CD4-positive, alpha-beta T cell treated with Interleukin-1 beta for 1 hour (primary cell): ENCODE measurements at regions not wholly inside any gene's neighbourhood (a gene's known extent, or its start where the extent isn't known, plus 50 kb on each side); places are given as distances from the start of the nearest gene placed in this dataset.
A peak's percentile ranks its signal among the peaks of the same experiment; 100 is the strongest.

ENCODE experiments used
- DNase-seq, 2 donors: peaks; one replicate each; pipeline ENCODE4 v3.0.0-alpha.2; 2020 to 2022

GRCh38 chr1:110816945-110817344 is 56.0 kb upstream of the CD53 start:
- DNase-seq, result no peak

GRCh38 chr1:110811529-110811928 is 61.4 kb upstream of the CD53 start:
- DNase-seq, result no peak

- DNase-seq, result no peak
Measured at GRCh38 chr1:110800079-110800478, 72.9 kb upstream of the CD53 start.

- no peak for DNase-seq
Measured at GRCh38 chr1:110798691-110799256, 74.2 kb upstream of the CD53 start.

- DNase-seq, result no peak
Measured at GRCh38 chr1:110788673-110789072, 84.3 kb upstream of the CD53 start.

- DNase-seq, result peak; percentile 53 to 60
Measured at GRCh38 chr1:110787328-110788071, 85.4 kb upstream of the CD53 start.

GRCh38 chr1:110786802-110787327 is 86.1 kb upstream of the CD53 start:
- no peak for DNase-seq

- DNase-seq, result no peak
Measured at GRCh38 chr1:110785612-110786011, 87.3 kb upstream of the CD53 start.

GRCh38 chr1:110785055-110785454 is 87.9 kb upstream of the CD53 start:
- no peak for DNase-seq

- peak; percentile 74 to 82 for DNase-seq
Measured at GRCh38 chr1:110783292-110783918, 89.5 kb upstream of the CD53 start.

GRCh38 chr1:110781525-110781924 is 91.4 kb upstream of the CD53 start:
- no peak for DNase-seq

GRCh38 chr1:110780600-110781484 is 92.1 kb upstream of the CD53 start:
- DNase-seq, result peak; percentile 80 to 85

GRCh38 chr1:110779636-110780035 is 93.3 kb upstream of the CD53 start:
- DNase-seq, result no peak

GRCh38 chr1:110778821-110779220 is 94.1 kb upstream of the CD53 start:
- no peak for DNase-seq

- no peak for DNase-seq
Measured at GRCh38 chr1:110777228-110777627, 95.7 kb upstream of the CD53 start.

- DNase-seq, result no peak
Measured at GRCh38 chr1:110774398-110774797, 98.5 kb upstream of the CD53 start.

- no peak for DNase-seq
Measured at GRCh38 chr1:110773813-110774212, 99.1 kb upstream of the KCNA3 start.

GRCh38 chr1:110771245-110772022 is 96.7 kb upstream of the KCNA3 start:
- DNase-seq, result no peak

GRCh38 chr1:110770832-110771231 is 96.1 kb upstream of the KCNA3 start:
- no peak for DNase-seq

- DNase-seq, result no peak
Measured at GRCh38 chr1:110768605-110769004, 93.9 kb upstream of the KCNA3 start.

GRCh38 chr1:110766336-110766647 is 91.6 kb upstream of the KCNA3 start:
- no peak for DNase-seq

- DNase-seq, result peak; percentile 62 to 69
Measured at GRCh38 chr1:110765640-110766335, 91.0 kb upstream of the KCNA3 start.
